ENCODE measurements at regions not wholly inside any gene's neighbourhood (a gene's known extent, or its start where the extent isn't known, plus 50 kb on each side); places are given as distances from the start of the nearest gene placed in this dataset.

DNA sequence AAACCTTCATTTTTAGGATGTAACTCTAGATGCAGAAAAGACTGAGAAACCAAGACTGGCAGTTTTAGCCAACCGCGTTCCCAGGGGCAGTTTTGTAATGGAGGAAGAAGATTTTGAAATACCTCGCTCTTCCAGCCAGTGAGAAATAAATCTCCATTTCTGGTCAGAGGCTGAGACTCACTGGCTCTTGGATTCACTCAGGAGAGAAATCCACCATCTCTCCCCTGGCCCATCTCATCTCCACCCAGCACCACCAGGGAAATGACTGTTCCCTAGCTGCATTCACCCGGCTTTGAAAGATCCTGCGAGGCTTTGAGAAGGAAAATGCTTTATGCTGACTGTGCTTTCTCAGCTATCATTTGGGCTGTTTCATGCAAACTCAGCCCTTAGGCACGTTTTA is 185.2 kb downstream of the SOX9 start:
- intact Hi-C loops (cut with DNase I): no loop called here
- no peak overlapping the region for H3K4me3 ChIP-seq
- H3K27me3 ChIP-seq: no peaks in the 10 kb centered on the region
- H3K9me3 ChIP-seq: no peaks in the 10 kb centered on the region
- H3K27ac ChIP-seq: no peak overlapping the region
- H3K4me1 ChIP-seq: no peaks in the 10 kb centered on the region
- H3K36me3 ChIP-seq: no peaks in the 10 kb centered on the region
- DNase-seq (no peak), ATAC-seq (no peak)
- TF ChIP-seq, protein P1, sequence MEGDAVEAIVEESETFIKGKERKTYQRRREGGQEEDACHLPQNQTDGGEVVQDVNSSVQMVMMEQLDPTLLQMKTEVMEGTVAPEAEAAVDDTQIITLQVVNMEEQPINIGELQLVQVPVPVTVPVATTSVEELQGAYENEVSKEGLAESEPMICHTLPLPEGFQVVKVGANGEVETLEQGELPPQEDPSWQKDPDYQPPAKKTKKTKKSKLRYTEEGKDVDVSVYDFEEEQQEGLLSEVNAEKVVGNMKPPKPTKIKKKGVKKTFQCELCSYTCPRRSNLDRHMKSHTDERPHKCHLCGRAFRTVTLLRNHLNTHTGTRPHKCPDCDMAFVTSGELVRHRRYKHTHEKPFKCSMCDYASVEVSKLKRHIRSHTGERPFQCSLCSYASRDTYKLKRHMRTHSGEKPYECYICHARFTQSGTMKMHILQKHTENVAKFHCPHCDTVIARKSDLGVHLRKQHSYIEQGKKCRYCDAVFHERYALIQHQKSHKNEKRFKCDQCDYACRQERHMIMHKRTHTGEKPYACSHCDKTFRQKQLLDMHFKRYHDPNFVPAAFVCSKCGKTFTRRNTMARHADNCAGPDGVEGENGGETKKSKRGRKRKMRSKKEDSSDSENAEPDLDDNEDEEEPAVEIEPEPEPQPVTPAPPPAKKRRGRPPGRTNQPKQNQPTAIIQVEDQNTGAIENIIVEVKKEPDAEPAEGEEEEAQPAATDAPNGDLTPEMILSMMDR (IDR thresholded peaks at IDR 0.05): no peak

DNA sequence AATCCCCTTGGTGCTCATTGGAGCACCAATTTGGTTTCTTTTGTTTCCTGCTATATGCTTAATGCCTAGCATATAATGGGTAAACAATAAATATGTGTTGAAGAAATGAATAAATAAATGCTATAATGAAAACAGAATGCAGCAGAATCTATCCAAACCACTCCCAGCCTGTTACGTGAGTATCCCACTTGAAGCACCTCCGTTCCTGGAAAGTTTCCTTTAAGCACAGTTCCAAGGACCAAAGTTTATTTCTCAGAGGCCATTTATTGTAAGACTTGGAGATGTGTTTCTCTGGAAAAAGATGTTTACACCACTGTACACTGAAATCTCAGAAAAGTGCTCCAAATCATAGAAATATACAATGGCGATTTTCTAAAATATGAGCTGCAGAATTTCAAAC is 187.0 kb downstream of the SOX9 start:
- intact Hi-C loops (cut with DNase I): no loop called here
- DNase-seq (no peak), ATAC-seq (no peak)
- no peaks in the 10 kb centered on the region for H3K9me3 ChIP-seq
- H3K27ac ChIP-seq: no peak overlapping the region
- H3K4me1 ChIP-seq: no peaks in the 10 kb centered on the region
- TF ChIP-seq, protein P1 (IDR thresholded peaks at IDR 0.05): no peak
- H3K36me3 ChIP-seq: no peaks in the 10 kb centered on the region
- H3K27me3 ChIP-seq: no peaks in the 10 kb centered on the region
- H3K4me3 ChIP-seq: no peak overlapping the region

DNA sequence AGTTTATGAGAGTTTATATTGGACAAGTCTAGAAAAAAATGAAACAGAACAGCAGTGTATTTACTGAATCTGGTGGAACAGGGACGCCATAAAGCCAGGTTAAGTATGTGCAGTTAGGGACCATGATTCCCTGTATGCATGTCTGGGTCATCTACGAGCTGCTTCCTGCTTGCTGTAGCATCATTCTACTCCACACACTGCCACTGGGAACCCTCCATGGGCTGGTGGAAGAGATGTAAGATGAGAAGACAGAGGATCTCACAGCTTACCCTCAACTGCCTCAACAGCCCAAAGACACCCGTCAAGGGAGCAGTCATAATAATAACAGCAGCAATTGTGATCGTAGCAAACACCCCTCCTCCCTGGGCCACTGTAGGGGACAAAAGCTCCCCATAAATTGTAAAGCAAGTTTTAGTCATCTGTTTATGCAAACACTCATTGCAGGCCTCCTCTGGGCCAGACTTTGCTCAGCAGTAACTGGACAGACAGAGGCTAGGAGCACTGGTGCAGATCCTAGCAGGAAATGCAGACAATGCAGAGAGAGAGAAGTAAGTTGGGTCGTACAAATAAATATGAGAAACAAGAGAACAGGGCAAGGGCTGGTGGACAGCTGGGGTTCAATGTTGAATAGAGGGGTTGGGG is 188.0 kb downstream of the SOX9 start:
- Histone ChIP-seq H3K4me1 (no peaks in the 10 kb centered on the region), H3K9me3 (no peaks in the 10 kb centered on the region), H3K27me3 (no peaks in the 10 kb centered on the region), H3K36me3 (no peaks in the 10 kb centered on the region), H3K27ac (no peak overlapping the region), H3K4me3 (no peak overlapping the region)
- no peak for DNase-seq
- TF ChIP-seq, protein P1 (IDR thresholded peaks at IDR 0.05): no peak
- ATAC-seq: no peak
- intact Hi-C loops (cut with DNase I): no loop called here

DNA sequence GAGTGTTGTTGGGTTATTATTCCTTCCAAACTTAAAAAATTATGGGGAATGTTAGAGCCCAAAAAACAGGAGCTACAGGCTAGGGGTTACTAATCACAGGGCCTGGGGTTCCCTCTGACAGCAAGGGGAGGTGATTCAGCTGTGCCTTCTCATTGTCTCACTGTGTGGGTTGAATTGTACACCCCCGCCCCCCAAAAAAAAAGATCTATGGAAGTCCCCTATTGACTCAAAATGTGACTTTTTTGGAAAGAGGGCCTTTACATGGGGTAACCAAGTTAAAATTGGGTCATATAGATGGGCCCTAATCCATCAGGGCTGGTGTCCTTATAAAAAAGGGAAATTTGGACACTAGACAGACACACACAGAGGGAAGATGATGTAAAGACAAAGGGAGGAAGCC is 190.2 kb downstream of the SOX9 start:
- no peaks in the 10 kb centered on the region for H3K4me1 ChIP-seq
- no peaks in the 10 kb centered on the region for H3K27me3 ChIP-seq
- H3K4me3 ChIP-seq: no peak overlapping the region
- no peak overlapping the region for H3K27ac ChIP-seq
- intact Hi-C loops (cut with DNase I): no loop called here
- TF ChIP-seq, protein P1 (IDR thresholded peaks at IDR 0.05): no peak
- no peak for DNase-seq
- ATAC-seq: no peak
- H3K9me3 ChIP-seq: no peaks in the 10 kb centered on the region
- no peaks in the 10 kb centered on the region for H3K36me3 ChIP-seq

DNA sequence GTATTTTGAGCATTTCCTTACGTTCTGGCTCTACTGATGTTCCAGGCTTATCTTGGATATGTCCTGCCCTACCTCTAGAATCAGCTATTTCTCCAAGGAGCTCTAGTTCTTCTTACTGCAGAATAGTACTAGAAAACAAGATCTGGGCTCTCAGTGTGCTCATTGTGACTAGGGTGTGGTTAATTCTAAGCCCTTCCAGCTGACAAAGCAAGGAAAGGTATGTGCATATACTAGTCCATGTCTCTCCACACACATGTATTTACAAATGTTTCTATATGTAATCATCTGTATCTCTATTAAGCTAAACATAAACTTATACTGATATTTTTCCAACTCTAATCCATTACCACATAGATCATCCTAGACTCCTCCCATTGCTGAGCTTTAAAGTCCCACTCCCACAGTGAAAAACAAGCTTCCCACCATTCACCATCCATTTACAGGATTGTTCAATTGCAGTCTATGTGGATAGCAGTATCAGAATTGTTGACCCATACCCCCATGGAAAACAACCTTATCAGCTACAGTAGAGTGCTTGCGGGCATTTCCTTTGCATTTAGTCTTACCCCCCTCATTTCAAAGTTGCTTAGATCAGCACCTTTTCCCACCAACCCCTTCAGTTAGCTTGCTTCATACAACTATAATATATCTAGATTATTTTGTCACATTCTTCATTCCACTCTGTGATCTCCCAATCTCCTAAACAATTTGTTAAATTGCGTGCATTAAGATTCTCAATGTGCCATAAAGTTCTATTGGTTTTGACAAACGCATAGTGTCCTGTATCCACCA is 194.5 kb downstream of the SOX9 start:
- no peaks in the 10 kb centered on the region for H3K36me3 ChIP-seq
- intact Hi-C loops (cut with DNase I): no loop called here
- no peak for DNase-seq
- H3K4me1 ChIP-seq: no peaks in the 10 kb centered on the region
- TF ChIP-seq, protein P1 (IDR thresholded peaks at IDR 0.05): no peak
- no peaks in the 10 kb centered on the region for H3K9me3 ChIP-seq
- ATAC-seq: no peak
- H3K27me3 ChIP-seq: peaks cover 8% of the 10 kb centered on the region
- H3K27ac ChIP-seq: no peak overlapping the region
- H3K4me3 ChIP-seq: no peak overlapping the region
